ENCODE measurements at regions not wholly inside any gene's neighbourhood (a gene's known extent, or its start where the extent isn't known, plus 50 kb on each side); places are given as distances from the start of the nearest gene placed in this dataset.

DNA sequence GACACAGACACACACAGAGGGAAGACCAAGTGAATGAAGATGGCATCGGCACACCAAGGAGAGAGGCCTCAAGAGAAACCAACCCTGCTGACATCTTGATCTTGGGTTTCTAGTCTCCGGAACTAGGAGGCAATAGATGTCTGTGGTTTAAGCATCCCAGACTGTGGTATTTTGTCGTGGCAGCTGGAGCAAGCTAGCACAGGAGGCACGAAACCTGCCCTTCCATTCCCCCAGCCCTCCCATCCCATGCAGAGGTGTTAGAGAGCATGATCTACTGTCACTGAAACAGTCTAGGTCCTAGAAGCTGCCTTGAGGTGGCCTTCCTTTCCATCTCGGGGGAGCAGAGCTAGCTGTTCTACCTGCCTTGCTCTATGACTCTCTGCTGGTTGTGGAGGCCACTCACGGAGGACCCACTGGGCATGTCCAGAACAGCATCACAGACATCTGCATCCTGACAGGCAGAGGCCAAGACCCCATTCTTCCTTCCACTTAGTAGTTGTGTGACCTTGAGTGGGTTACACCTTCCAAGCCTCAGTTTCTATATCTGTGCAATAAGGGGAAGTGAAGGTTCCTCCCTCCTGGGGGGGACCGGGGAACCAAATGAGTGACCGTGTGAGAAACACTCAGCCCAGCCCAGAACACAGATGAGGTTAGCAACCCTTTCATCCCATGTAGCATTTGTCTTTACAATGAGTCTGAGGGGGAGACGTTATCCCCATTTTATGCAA lies 134.3 kb upstream of the BOD1 start:
- no peak overlapping the region for H2AFZ ChIP-seq (ENCODE audit: low read length)

More for the DNA sequence above, 134.3 kb upstream of the BOD1 start:
- no peak overlapping the region for H3K4ac ChIP-seq (ENCODE audit: low read depth, low read length)
- no peaks in the 10 kb centered on the region; a peak in 2 of 5 replicates for H3K9me3 Mint-ChIP-seq
- H2AK5ac ChIP-seq (ENCODE audit: insufficient read length, low read length): no peak overlapping the region
- H4K8ac ChIP-seq (replicated peaks; ENCODE audit: insufficient read length, low read depth, low read length): no peak overlapping the region
- no peak overlapping the region for H2BK20ac ChIP-seq (ENCODE audit: low read depth, low read length, poor library complexity, severe bottlenecking)
- H3K27me3 Mint-ChIP-seq (ENCODE audit: low read depth): peaks cover 2% of the 10 kb centered on the region; the same call in 1 of the 2 replicates
- no peak overlapping the region for H3K23ac ChIP-seq (ENCODE audit: insufficient read length, low read depth, low read length)
- H3K23me2 ChIP-seq (ENCODE audit: insufficient read length, low read depth, low read length, poor library complexity, severe bottlenecking): no peaks in the 10 kb centered on the region
- no peak overlapping the region for H3T11ph ChIP-seq (ENCODE audit: low read length)
- H3K9ac ChIP-seq (ENCODE audit: extremely low read depth, insufficient read length, low read length): no peak overlapping the region
- no peaks in the 10 kb centered on the region for H4K20me1 ChIP-seq (ENCODE audit: control insufficient read depth, insufficient read depth, insufficient read length)
- H3K27me3 ChIP-seq (ENCODE audit: insufficient read depth, low read length): no peaks in the 10 kb centered on the region
- H3K4me1 ChIP-seq (ENCODE audit: insufficient read depth, low read length): peaks cover 6% of the 10 kb centered on the region; the same call in 1 of the 2 replicates
- no peaks in the 10 kb centered on the region for H3K9me3 ChIP-seq (ENCODE audit: control insufficient read depth, low read depth, low read length)
- TF ChIP-seq, protein P1, sequence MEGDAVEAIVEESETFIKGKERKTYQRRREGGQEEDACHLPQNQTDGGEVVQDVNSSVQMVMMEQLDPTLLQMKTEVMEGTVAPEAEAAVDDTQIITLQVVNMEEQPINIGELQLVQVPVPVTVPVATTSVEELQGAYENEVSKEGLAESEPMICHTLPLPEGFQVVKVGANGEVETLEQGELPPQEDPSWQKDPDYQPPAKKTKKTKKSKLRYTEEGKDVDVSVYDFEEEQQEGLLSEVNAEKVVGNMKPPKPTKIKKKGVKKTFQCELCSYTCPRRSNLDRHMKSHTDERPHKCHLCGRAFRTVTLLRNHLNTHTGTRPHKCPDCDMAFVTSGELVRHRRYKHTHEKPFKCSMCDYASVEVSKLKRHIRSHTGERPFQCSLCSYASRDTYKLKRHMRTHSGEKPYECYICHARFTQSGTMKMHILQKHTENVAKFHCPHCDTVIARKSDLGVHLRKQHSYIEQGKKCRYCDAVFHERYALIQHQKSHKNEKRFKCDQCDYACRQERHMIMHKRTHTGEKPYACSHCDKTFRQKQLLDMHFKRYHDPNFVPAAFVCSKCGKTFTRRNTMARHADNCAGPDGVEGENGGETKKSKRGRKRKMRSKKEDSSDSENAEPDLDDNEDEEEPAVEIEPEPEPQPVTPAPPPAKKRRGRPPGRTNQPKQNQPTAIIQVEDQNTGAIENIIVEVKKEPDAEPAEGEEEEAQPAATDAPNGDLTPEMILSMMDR (conservative IDR thresholded peaks at IDR 0.05): no peak
- H2BK120ac ChIP-seq (ENCODE audit: low read depth, low read length, poor library complexity, severe bottlenecking): no peak overlapping the region
- no peak for DNase-seq
- no peak overlapping the region; the same call in 1 of the 2 replicates for H3K14ac ChIP-seq (ENCODE audit: insufficient read depth, low read length)
- no peak overlapping the region for H4K5ac ChIP-seq (ENCODE audit: insufficient read length, low read depth, low read length)
- no peak overlapping the region for H3K4me2 ChIP-seq (ENCODE audit: insufficient read depth, insufficient read length, low read length)
- no peak overlapping the region for H3K4me3 Mint-ChIP-seq
- H2BK12ac ChIP-seq (ENCODE audit: insufficient read length, low read depth, low read length): no peak overlapping the region
- no peaks in the 10 kb centered on the region for H3K79me1 ChIP-seq (ENCODE audit: insufficient read depth, low read depth, low read length, poor library complexity, severe bottlenecking)
- peaks cover 33 to 43% of the 10 kb centered on the region in 2 experiments for H3K4me1 Mint-ChIP-seq
- H4K91ac ChIP-seq (ENCODE audit: insufficient read length, low read depth, low read length): no peak overlapping the region
- H3K18ac ChIP-seq (ENCODE audit: insufficient read length, low read depth, low read length): no peak overlapping the region
- H3K79me2 ChIP-seq (ENCODE audit: insufficient read depth, low read length): no peaks in the 10 kb centered on the region
- no peak overlapping the region for H2BK5ac ChIP-seq (ENCODE audit: insufficient read length, low read length)
- H3K27ac ChIP-seq (ENCODE audit: insufficient read length, low read depth, low read length): no peak overlapping the region
- H2BK15ac ChIP-seq (ENCODE audit: low read depth, low read length): no peak overlapping the region
- H3K27ac Mint-ChIP-seq: no peak overlapping the region; a peak in 1 of 7 replicates
- H3K36me3 Mint-ChIP-seq (ENCODE audit: insufficient read depth in 1 of 3, low read depth in 3 of 3): no peaks in the 10 kb centered on the region; a peak in 1 of 7 replicates
- no peak overlapping the region for H3K56ac ChIP-seq (ENCODE audit: insufficient read length, low read depth, low read length)
- WGBS (ENCODE audit: extremely low coverage, insufficient read length, low lambda C conversion rate): no CpG with 5 or more reads among the region's 9 CpGs

Data from H9 (cell line).